Upper lobe of right lung (tissue), 1 donor: ENCODE measurements at regions not wholly inside any gene's neighbourhood (a gene's known extent, or its start where the extent isn't known, plus 50 kb on each side); places are given as distances from the start of the nearest gene placed in this dataset.
A peak's percentile ranks its signal among the peaks of the same experiment; 100 is the strongest.

Source experiments
- ATAC-seq: fragments of 200-7000 bp; cut with Tn5 transposase; one replicate; pipeline ENCODE4 v1.9.1; 2020; ENCODE audit warnings: mild to moderate bottlenecking, moderate library complexity
- DNase-seq: peaks from one replicate; pipeline ENCODE4 v3.0.0-alpha.2; 2020
- H3K27ac ChIP-seq: fragments of 200-600 bp; one replicate; pipeline ENCODE4 v1.8.0; 2022
- H3K27me3 ChIP-seq: fragments of 200-600 bp; one replicate; pipeline ENCODE4 v1.8.0; 2022; ENCODE audit warnings: mild to moderate bottlenecking
- H3K36me3 ChIP-seq: fragments of 200-600 bp; one replicate; pipeline ENCODE4 v1.8.0; 2022
- H3K4me1 ChIP-seq: fragments of 200-600 bp; one replicate; pipeline ENCODE4 v1.8.0; 2022
- H3K4me3 ChIP-seq: fragments of 200-600 bp; one replicate; pipeline ENCODE4 v1.8.0; 2022; ENCODE audit warnings: mild to moderate bottlenecking
- H3K9me3 ChIP-seq: fragments of 200-600 bp; one replicate; pipeline ENCODE4 v1.8.0; 2022
- intact Hi-C: fragments of 100-400 bp; cut with DNase I; formaldehyde crosslinking; loops from one replicate; pipeline ENCODE4 v1.11.0; 2022
- TF ChIP-seq, protein P1 (sequence below): fragments of 200-600 bp; IDR thresholded peaks from one replicate; pipeline ENCODE4 v1.8.0; 2022; ENCODE audit warnings: antibody characterized with exemption
- donor health status: DM: no; HTN: yes; CAD: no; lungs with severe emphysema.

DNA sequence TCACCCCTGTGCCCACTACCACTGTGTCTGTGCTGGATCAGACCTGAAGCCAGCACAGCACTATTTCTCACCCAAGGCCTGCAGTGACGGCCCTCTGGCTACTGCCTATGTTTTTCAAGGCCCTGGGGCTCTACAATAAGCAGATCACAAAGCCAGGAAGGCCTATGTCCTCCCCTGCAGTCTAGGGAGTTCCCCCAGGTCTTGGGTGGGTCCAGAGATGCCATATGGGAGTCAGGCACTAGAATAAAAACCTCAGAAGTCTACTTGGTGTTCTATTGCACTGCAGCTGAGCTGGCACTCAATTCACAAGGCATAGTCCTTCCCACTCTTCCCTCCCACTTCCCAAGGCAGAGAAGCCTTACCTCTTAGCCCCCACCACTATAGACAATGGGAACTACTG is 107.1 kb downstream of the FBXO4 start:
- DNase-seq, result no peak
- H3K9me3 ChIP-seq, result no peaks in the 10 kb centered on the region
- H3K4me3 ChIP-seq, result no peak overlapping the region
- no peaks in the 10 kb centered on the region for H3K4me1 ChIP-seq
- TF ChIP-seq, protein P1, sequence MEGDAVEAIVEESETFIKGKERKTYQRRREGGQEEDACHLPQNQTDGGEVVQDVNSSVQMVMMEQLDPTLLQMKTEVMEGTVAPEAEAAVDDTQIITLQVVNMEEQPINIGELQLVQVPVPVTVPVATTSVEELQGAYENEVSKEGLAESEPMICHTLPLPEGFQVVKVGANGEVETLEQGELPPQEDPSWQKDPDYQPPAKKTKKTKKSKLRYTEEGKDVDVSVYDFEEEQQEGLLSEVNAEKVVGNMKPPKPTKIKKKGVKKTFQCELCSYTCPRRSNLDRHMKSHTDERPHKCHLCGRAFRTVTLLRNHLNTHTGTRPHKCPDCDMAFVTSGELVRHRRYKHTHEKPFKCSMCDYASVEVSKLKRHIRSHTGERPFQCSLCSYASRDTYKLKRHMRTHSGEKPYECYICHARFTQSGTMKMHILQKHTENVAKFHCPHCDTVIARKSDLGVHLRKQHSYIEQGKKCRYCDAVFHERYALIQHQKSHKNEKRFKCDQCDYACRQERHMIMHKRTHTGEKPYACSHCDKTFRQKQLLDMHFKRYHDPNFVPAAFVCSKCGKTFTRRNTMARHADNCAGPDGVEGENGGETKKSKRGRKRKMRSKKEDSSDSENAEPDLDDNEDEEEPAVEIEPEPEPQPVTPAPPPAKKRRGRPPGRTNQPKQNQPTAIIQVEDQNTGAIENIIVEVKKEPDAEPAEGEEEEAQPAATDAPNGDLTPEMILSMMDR, result no peak
- no peaks in the 10 kb centered on the region for H3K27me3 ChIP-seq
- intact Hi-C loops, result no loop called here
- no peaks in the 10 kb centered on the region for H3K36me3 ChIP-seq
- H3K27ac ChIP-seq, result no peak overlapping the region
- no peak for ATAC-seq

DNA sequence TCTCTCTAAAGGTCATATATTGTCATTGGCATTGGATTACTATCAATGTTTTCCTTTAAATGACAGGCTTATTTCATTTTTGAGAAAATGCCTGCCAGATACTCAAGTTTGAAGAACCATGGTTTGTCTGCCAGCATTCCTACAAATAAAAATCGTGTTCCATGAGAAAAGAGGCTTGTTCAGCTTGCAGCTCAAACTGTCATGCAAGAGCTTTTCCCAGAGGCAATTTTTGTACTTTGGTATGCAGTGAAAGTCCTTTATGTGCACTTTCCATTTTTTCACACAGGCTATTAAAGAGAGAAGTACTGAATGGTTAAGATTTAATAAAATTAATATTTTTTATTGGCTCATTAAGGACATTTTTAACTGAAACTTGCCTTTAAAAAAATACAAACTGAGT is 110.4 kb downstream of the FBXO4 start:
- no peaks in the 10 kb centered on the region for H3K4me1 ChIP-seq
- intact Hi-C loops, result no loop called here
- no peak overlapping the region for H3K4me3 ChIP-seq
- no peak for ATAC-seq
- no peaks in the 10 kb centered on the region for H3K27me3 ChIP-seq
- no peaks in the 10 kb centered on the region for H3K36me3 ChIP-seq
- no peaks in the 10 kb centered on the region for H3K9me3 ChIP-seq
- TF ChIP-seq, protein P1, result no peak
- no peak overlapping the region for H3K27ac ChIP-seq
- no peak for DNase-seq

DNA sequence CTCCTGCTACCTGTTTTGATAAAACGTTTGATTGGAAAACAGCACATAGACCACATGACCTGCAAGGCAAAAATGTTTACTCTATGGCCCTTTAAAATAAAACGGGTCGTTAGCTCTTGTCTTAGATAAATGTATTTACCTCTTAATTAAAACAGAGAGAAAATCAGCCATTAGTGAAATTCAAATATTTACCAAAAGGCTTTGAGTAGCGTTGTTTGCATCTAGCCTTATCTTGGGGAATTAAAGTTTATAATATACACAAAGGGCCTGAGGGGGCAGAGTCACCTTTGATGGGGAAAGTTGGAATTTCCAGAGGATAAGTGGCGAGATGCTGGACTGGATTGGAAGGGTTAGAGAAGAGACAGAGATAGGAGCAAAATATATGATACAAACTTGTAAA is 111.3 kb downstream of the FBXO4 start:
- H3K4me3 ChIP-seq, result no peak overlapping the region
- H3K27me3 ChIP-seq, result peaks cover 4% of the 10 kb centered on the region
- H3K9me3 ChIP-seq, result no peaks in the 10 kb centered on the region
- intact Hi-C loops, result no loop called here
- H3K27ac ChIP-seq, result no peak overlapping the region
- ATAC-seq (no peak), DNase-seq (no peak)
- TF ChIP-seq, protein P1, result no peak
- H3K4me1 ChIP-seq, result no peaks in the 10 kb centered on the region
- H3K36me3 ChIP-seq, result no peaks in the 10 kb centered on the region

DNA sequence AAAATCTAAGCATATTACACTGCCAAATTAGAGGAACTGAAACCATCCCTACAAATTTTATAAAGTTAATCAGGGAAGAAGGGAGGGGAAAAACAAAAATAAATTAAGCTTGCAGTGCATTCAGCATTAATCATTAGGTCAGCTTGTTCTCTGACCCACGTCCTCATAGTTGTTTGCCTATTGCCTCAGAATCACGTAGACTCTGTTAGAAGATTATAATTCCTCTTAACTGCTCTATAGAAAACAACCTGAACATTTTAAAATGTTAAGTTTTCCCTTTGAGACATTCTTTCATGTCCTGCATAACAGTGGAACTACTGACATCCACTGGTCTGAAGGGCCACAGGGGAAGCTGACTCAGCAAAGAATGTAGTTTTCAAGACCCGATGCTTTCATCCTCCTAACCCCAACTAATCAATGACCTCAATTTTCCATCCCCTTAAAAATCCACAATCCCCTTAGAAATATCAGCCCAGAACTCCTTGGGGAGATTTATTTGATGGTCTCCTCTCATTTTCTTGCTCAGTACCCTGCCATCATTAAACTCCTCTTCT is 112.4 kb downstream of the FBXO4 start:
- Histone ChIP-seq H3K27ac (no peak overlapping the region), H3K9me3 (no peaks in the 10 kb centered on the region), H3K36me3 (no peaks in the 10 kb centered on the region), H3K4me1 (no peaks in the 10 kb centered on the region), H3K4me3 (no peak overlapping the region), H3K27me3 (peaks cover 5% of the 10 kb centered on the region)
- TF ChIP-seq, protein P1, result no peak
- DNase-seq (no peak), ATAC-seq (no peak)
- intact Hi-C loops, result no loop called here

DNA sequence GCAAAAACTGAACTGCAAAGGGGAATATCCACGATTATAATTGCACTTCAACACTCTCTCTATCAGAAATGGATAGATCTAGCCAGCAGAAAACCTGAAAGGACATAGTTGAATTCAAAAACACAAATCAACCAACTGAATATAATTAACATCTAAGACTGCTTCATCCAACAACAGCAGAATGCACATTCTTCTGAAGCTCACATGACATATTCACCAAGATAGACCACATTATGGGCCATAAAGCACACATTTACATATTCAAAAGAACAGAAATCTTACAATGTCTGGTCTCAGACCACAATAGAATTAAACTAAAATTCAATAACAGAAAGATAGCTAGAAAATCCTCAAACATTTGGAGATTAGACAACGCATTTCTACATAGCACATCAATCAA is 118.3 kb downstream of the FBXO4 start:
- intact Hi-C loops, result no loop called here
- DNase-seq, result no peak
- H3K4me1 ChIP-seq, result no peaks in the 10 kb centered on the region
- TF ChIP-seq, protein P1, result no peak
- H3K27me3 ChIP-seq, result peaks cover 5% of the 10 kb centered on the region
- no peaks in the 10 kb centered on the region for H3K9me3 ChIP-seq
- ATAC-seq, result no peak
- H3K4me3 ChIP-seq, result no peak overlapping the region
- H3K27ac ChIP-seq, result no peak overlapping the region
- H3K36me3 ChIP-seq, result no peaks in the 10 kb centered on the region

DNA sequence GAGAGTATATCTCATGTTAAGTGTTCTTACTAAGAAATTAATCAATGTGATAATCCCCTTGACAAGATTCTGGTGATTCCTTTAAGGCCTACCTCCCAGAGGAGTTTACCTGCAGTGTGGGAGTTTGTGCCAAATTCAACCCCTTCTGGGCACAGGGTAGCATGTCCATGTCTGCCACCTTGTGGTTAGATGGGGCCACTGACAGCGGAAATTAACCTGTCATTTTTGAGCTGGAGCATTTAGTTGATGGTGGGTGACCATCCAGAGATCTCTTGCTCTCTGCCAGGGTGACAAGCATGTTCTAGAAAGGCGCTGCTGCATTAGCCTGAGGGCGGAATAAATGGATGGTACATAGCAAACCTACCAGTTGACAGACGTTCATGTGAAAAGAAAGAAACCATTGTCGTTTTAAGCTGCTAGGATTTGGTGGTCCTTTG is 132.2 kb downstream of the FBXO4 start:
- intact Hi-C loops, result no loop called here
- Histone ChIP-seq H3K27ac (no peak overlapping the region), H3K36me3 (no peaks in the 10 kb centered on the region), H3K9me3 (no peaks in the 10 kb centered on the region), H3K4me1 (no peaks in the 10 kb centered on the region), H3K4me3 (no peak overlapping the region), H3K27me3 (no peaks in the 10 kb centered on the region)
- no peak for DNase-seq
- TF ChIP-seq, protein P1, result peak; percentile 65
- ATAC-seq, result peak; percentile 89
